ENCODE measurements at regions not wholly inside any gene's neighbourhood (a gene's known extent, or its start where the extent isn't known, plus 50 kb on each side); places are given as distances from the start of the nearest gene placed in this dataset.

DNA sequence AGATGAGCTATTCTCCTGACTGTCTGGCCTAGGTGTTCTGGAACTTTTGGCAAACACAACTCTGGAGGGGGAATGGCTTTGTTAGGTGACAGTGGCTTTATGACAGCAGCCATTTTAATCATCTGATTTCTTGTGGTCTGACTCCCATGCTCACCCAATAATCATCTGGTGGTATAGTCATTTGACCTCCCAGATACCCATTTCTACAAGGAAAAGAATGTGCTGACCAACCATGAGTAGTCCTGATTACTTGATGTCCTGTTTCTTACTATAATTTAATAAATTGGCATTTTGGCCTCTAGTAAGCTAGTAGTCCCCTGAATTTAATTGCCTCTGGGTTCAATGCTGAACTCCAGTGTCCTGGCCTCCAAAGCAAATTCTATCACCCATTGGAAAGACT is 109.9 kb upstream of the DUSP21 start:
- DNase-seq (ENCODE audit: low spot score) = no peak
- TF ChIP-seq, protein P1, sequence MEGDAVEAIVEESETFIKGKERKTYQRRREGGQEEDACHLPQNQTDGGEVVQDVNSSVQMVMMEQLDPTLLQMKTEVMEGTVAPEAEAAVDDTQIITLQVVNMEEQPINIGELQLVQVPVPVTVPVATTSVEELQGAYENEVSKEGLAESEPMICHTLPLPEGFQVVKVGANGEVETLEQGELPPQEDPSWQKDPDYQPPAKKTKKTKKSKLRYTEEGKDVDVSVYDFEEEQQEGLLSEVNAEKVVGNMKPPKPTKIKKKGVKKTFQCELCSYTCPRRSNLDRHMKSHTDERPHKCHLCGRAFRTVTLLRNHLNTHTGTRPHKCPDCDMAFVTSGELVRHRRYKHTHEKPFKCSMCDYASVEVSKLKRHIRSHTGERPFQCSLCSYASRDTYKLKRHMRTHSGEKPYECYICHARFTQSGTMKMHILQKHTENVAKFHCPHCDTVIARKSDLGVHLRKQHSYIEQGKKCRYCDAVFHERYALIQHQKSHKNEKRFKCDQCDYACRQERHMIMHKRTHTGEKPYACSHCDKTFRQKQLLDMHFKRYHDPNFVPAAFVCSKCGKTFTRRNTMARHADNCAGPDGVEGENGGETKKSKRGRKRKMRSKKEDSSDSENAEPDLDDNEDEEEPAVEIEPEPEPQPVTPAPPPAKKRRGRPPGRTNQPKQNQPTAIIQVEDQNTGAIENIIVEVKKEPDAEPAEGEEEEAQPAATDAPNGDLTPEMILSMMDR (IDR thresholded peaks at IDR 0.05; ENCODE audit: extremely low read depth, insufficient read depth, missing control alignments) = no peak
- in situ Hi-C loops (cut with MboI; ENCODE audit: low pct_unique_long_range_greater_than_20kb, low sequenced_read_pairs, unreplicated experiment) = no loop called here

DNA sequence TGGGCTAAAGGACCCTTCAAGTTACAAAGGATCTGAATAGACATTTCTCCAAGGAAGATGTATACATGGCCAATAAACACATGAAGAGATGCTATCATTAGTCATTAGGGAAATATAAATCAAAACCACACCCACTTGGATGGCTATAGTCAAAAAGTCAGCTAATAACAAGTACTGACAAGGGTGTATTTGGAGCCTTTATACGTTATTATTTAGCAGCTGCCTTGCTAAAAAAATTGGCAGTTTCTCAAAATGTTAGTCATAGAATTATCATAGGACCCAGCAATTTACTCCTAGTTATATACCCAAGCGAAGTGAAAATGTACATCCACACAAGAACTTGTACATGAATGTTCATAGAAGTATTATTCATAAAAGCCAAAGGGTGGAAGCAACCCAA is 112.7 kb upstream of the DUSP21 start:
- no peak for DNase-seq (ENCODE audit: low spot score)
- in situ Hi-C loops (cut with MboI; ENCODE audit: low pct_unique_long_range_greater_than_20kb, low sequenced_read_pairs, unreplicated experiment) = no loop called here
- TF ChIP-seq, protein P1 (IDR thresholded peaks at IDR 0.05; ENCODE audit: extremely low read depth, insufficient read depth, missing control alignments) = no peak

DNA sequence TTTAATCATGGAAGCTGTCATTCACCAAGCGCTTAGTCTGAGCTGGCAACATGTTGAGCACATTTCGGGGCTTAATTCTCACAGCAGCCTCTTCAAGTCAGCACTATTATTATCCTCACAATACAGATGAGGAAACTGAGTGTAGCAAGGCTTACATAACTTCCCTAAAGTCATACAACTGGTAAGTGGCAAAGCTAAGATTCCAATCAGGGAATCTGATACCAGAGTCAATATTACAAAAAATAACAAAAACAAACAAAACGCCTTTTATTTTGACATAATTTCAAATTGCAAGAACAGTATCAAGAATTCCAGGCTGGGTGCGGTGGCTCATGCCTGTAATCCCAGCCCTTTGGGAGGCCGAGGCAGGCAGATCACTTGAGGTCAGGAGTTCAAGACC is 120.4 kb upstream of the DUSP21 start:
- TF ChIP-seq, protein P1 (IDR thresholded peaks at IDR 0.05; ENCODE audit: extremely low read depth, insufficient read depth, missing control alignments) = no peak
- in situ Hi-C loops (cut with MboI; ENCODE audit: low pct_unique_long_range_greater_than_20kb, low sequenced_read_pairs, unreplicated experiment) = no loop called here
- no peak for DNase-seq (ENCODE audit: low spot score)

DNA sequence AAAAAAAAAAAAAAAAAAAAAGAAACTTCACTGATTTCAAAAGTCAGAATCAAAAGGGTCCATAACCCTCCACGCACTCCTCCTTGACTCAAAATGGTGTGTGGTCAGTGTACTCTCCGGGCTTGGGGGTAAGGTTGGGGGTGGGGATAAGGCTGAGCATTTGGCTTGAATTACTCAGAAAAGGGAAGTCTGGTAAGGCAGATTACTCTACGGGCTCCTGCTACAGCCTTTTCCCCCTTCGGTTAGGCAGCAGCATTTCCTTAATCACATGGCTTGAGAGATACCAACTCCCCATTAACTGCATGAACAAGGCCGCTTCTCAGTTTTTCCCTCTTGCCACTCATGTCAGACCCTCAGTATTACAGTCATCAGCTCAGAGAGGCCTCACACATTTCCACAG is 135.4 kb upstream of the DUSP21 start:
- no peak for DNase-seq (ENCODE audit: low spot score)
- TF ChIP-seq, protein P1 (IDR thresholded peaks at IDR 0.05; ENCODE audit: extremely low read depth, insufficient read depth, missing control alignments) = no peak

DNA sequence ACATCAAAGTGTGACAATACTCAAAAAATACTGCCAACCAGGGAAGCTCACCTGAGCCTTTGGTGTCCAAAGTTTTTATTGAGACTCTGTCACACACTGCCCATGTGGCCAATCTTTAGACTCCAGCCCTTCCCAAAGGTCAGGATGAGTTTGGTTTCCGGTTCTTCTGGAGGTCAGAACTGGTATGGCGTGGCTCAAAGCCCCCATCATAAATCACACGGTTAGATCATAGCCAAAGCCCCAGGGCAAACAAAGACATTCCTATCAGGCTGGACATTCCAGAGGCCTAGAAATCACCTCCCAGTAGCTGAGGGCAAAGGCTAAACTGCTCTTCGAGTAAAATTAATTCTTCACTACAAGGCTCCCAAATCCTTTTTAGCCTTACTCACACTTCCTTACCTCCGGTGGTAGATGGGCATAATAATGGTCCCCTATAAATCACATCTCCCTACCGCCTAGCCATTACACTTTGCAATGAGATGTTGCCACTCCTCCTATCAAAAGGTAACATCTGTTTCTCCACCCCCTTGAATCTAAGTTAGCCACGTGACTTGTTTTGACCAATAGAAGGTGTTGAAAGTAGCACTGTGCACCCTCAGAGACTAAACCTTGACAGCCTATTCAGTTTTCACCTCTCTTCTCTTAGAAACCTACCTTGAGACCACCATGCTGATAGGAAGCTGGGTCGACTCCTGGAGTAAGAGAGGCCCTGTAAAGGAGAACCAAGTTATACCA is 137.8 kb upstream of the DUSP21 start:
- TF ChIP-seq, protein P1 (IDR thresholded peaks at IDR 0.05; ENCODE audit: extremely low read depth, insufficient read depth, missing control alignments) = no peak
- DNase-seq (ENCODE audit: low spot score) = no peak
- in situ Hi-C loops (cut with MboI; ENCODE audit: low pct_unique_long_range_greater_than_20kb, low sequenced_read_pairs, unreplicated experiment) = no loop called here

More for the DNA sequence above, 135.4 kb upstream of the DUSP21 start:
- in situ Hi-C loops (cut with MboI; ENCODE audit: low pct_unique_long_range_greater_than_20kb, low sequenced_read_pairs, unreplicated experiment) = no loop called here

DNA sequence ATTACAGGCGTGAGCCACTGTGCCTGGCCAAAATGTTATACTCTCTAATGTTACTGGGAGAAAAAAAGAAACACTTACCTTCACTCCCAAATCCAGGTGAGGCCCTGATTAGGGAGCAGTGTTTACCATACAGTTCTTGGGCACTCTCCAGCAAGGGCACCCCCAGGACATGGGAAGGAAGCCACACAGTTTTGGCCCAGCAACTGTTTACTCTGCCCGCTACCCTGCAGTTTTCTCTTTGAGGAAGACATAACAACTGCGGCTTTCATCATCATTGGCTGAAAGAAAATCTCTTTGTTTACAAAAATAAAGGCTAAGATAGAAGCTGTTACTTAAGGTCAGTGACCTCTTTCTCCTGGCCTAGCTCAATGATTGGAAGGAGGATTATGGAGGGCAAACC is 145.5 kb upstream of the DUSP21 start:
- in situ Hi-C loops (cut with MboI; ENCODE audit: low pct_unique_long_range_greater_than_20kb, low sequenced_read_pairs, unreplicated experiment) = no loop called here
- no peak for DNase-seq (ENCODE audit: low spot score)
- TF ChIP-seq, protein P1 (IDR thresholded peaks at IDR 0.05; ENCODE audit: extremely low read depth, insufficient read depth, missing control alignments) = no peak

Measured in GM13977 (cell line).